ENCODE measurements at regions not wholly inside any gene's neighbourhood (a gene's known extent, or its start where the extent isn't known, plus 50 kb on each side); places are given as distances from the start of the nearest gene placed in this dataset.

- TF ChIP-seq BRCA1 (IDR thresholded peaks at IDR 0.05; ENCODE audit: low read depth, low read length) (no peak), SUZ12 (IDR thresholded peaks at IDR 0.05; ENCODE audit: low read length) (no peak), GABPA (IDR thresholded peaks at IDR 0.05; ENCODE audit: borderline replicate concordance, insufficient read depth, low read length) (no peak), POLR2A (IDR thresholded peaks at IDR 0.05; ENCODE audit: control extremely low read depth in 1 of 2, low read depth in 2 of 2, low read length in 2 of 2) (no peak), POLR2AphosphoS5 (IDR thresholded peaks at IDR 0.05; ENCODE audit: low read depth, low read length) (no peak), CTCF (IDR thresholded peaks at IDR 0.05; ENCODE audit: control extremely low read depth in 1 of 3, insufficient read depth in 1 of 3, low read depth in 1 of 3, low read length in 3 of 3) (peak; percentile 16 to 63 (median 34)), EZH2 (IDR thresholded peaks at IDR 0.05; ENCODE audit: low read depth, low read length, severe bottlenecking) (no peak), EP300 (IDR thresholded peaks at IDR 0.05; ENCODE audit: borderline replicate concordance in 1 of 2, low read depth in 2 of 2, low read length in 2 of 2) (no peak), HDAC6 (IDR thresholded peaks at IDR 0.05; ENCODE audit: low read depth, low read length) (no peak), CBX8 (IDR thresholded peaks at IDR 0.05; ENCODE audit: borderline replicate concordance, low read depth, low read length) (no peak), USF2 (IDR thresholded peaks at IDR 0.05; ENCODE audit: low read length) (no peak), JUN (IDR thresholded peaks at IDR 0.05; ENCODE audit: low read depth, low read length) (no peak)
- TF ChIP-seq, protein P1, sequence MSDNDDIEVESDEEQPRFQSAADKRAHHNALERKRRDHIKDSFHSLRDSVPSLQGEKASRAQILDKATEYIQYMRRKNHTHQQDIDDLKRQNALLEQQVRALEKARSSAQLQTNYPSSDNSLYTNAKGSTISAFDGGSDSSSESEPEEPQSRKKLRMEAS (IDR thresholded peaks at IDR 0.05), result no peak
Observed at GRCh38 chr3:72187131-72187530, 402.2 kb upstream of the PROK2 start.

Measured in H1 (cell line).